Mesodermal cell (in vitro differentiated cells): ENCODE measurements at regions not wholly inside any gene's neighbourhood (a gene's known extent, or its start where the extent isn't known, plus 50 kb on each side); places are given as distances from the start of the nearest gene placed in this dataset.

Experiments used
- H3K27ac ChIP-seq: 2 replicates; pipeline ENCODE4 v1.7.0; 2013; ENCODE audit warnings: mild to moderate bottlenecking, low read depth, low read length, moderate library complexity; ENCODE audit not compliant: severe bottlenecking
- H3K36me3 ChIP-seq: 2 replicates; pipeline ENCODE4 v1.7.1; 2013; ENCODE audit warnings: mild to moderate bottlenecking, low read length, moderate library complexity; ENCODE audit not compliant: control insufficient read depth, insufficient read depth
- H3K4me1 ChIP-seq: one replicate; pipeline ENCODE4 v1.7.1; 2013; ENCODE audit warnings: mild to moderate bottlenecking, low read length; ENCODE audit not compliant: insufficient read depth, control insufficient read depth, poor library complexity, severe bottlenecking
- H3K4me3 ChIP-seq: 2 replicates; pipeline ENCODE4 v1.7.0; 2013; ENCODE audit warnings: low read length, control low read depth, mild to moderate bottlenecking; ENCODE audit not compliant: insufficient read depth, poor library complexity, severe bottlenecking; ENCODE audit errors: extremely low read depth
- H3K9me3 ChIP-seq: 2 replicates; pipeline ENCODE4 v1.7.1; 2013; ENCODE audit warnings: mild to moderate bottlenecking, low read length, moderate library complexity; ENCODE audit not compliant: control insufficient read depth
- WGBS, 2 experiments: methylation state at CpG; one replicate each; pipeline ENCODE4 v1.1.5; 2013; ENCODE audit warnings: missing lambda C conversion rate in 2 of 2; ENCODE audit not compliant: insufficient coverage in 2 of 2; 5-methylcytosine and 5-hydroxymethylcytosine counted together

DNA sequence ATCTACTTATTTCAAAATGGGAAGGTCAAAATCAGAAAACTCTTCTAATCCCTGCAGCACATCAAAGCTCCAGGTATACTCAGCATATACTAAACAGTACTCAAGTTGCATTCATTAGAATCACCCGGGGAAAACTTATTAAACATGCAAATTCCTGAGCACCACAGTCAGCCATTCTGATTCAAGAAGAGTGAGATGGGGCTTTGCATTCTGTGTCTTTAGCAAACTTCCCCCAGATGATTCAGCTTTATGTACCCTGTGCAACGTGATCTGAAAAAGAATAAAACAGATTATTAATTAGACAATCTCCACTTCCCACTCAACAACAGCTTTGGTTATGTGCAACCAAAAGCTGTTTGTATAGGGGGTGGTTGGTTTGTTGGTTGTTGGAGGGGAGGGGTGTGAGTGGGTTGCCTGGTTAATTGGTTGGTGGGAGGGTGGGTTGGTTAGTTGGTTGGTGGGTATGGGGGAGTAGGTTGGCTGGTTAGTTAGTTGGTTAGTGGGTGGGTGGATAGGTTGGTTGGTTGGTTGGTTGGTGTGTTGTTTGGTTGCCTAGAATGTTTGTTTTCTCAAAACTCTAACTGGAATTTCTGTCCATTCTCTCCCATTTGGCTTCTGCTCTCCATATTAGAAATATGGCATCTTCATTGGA, 112.5 kb upstream of the AGAP1 start:
- no peak overlapping the region for H3K4me3 ChIP-seq
- no peaks in the 10 kb centered on the region for H3K9me3 ChIP-seq
- WGBS, 2 experiments = 100% methylated on average over 1 of the region's 2 CpGs; no CpG with 5 or more reads in 1 of the 2 experiments
- no peaks in the 10 kb centered on the region for H3K36me3 ChIP-seq
- peaks cover 14% of the 10 kb centered on the region for H3K4me1 ChIP-seq
- no peak overlapping the region for H3K27ac ChIP-seq

GRCh38 chr2:235382179-235382578, 111.7 kb upstream of the AGAP1 start:
- H3K4me3 ChIP-seq = no peak overlapping the region
- H3K9me3 ChIP-seq = no peaks in the 10 kb centered on the region
- no peak overlapping the region for H3K27ac ChIP-seq
- peaks cover 10% of the 10 kb centered on the region for H3K4me1 ChIP-seq
- H3K36me3 ChIP-seq = no peaks in the 10 kb centered on the region
- 84 to 90% methylated on average over 5 of the region's 6 CpGs for WGBS, 2 experiments

DNA sequence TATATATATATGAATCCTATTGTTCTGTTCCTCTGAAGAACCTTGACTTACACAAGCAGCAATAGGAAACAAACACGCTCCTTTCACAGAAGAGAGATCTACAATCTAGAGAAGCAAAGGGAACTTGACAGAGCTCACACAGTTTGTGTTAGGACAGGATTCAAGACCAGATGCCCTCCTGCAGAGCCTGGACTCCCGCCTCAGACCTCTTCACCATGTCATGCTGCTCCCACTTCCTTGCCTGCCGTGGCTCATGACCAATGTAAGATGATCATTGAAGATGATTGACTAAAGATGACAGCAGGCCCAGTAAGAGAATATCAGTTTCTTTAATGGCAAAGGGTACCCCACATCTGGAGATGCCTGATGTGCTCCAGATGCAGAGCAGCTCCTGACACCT, 111.2 kb upstream of the AGAP1 start:
- Histone ChIP-seq H3K4me3 (no peak overlapping the region), H3K4me1 (peaks cover 6% of the 10 kb centered on the region), H3K9me3 (no peaks in the 10 kb centered on the region), H3K36me3 (no peaks in the 10 kb centered on the region), H3K27ac (no peak overlapping the region)
- 100% methylated on average over 1 of the region's 3 CpGs for WGBS, 2 experiments

- Histone ChIP-seq H3K36me3 (no peaks in the 10 kb centered on the region), H3K4me1 (peaks cover under 1% of the 10 kb centered on the region), H3K9me3 (no peaks in the 10 kb centered on the region), H3K27ac (no peak overlapping the region), H3K4me3 (no peak overlapping the region)
- WGBS, 2 experiments = 93 to 95% methylated on average over 8 of the region's 8 CpGs
Measured at GRCh38 chr2:235383272-235383843, 110.5 kb upstream of the AGAP1 start.

DNA sequence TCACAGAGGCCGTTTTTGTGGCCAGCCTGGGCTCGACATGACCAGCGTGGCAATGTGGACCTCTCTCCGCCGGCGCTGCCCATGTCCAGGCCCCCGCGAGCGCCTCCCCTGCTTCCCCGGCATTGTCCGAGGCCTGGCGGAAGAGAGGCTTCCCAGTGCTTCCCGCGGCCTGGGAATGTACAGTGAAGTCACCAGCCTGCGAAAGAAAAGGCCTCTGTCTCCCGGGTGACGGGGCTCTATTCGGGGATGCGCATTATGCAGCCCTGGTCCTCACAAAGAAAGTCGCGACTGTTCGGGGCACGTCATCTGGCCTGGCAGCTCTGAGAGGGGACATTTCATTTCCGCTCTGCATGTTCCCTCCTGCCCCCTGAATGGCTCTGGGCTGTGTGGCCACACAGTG, 109.2 kb upstream of the AGAP1 start:
- 58 to 73% methylated on average over 24 of the region's 24 CpGs for WGBS, 2 experiments
- no peaks in the 10 kb centered on the region for H3K4me1 ChIP-seq
- H3K9me3 ChIP-seq = no peaks in the 10 kb centered on the region
- no peaks in the 10 kb centered on the region for H3K36me3 ChIP-seq
- H3K4me3 ChIP-seq = no peak overlapping the region
- peak overlapping the region; percentile 66 for H3K27ac ChIP-seq

DNA sequence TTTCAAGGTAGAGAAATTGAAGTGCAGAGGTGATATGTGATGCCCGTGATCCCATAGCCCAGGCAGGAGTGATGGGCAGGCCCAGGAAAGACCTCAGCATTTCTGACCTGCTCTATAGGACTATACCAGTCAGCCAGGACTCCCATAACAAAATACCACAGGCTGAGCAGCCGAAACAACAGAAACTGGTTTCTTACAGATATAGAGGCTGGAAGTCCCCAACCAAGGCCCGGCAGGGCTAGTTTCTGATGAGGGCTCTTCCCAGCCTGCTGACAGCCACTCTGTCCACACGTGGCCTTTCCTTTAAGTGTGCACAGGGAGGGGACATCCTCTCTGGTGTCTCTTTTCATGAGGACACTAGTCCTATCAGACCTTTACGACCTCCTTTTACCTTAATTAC, 104.2 kb upstream of the AGAP1 start:
- no peak overlapping the region for H3K4me3 ChIP-seq
- H3K9me3 ChIP-seq = no peaks in the 10 kb centered on the region
- peaks cover 8% of the 10 kb centered on the region for H3K4me1 ChIP-seq
- WGBS, 2 experiments = 84 to 98% methylated on average over 3 to 5 of the region's 5 CpGs
- no peaks in the 10 kb centered on the region for H3K36me3 ChIP-seq
- H3K27ac ChIP-seq = no peak overlapping the region

- H3K9me3 ChIP-seq = no peaks in the 10 kb centered on the region
- H3K27ac ChIP-seq = no peak overlapping the region
- peaks cover 10% of the 10 kb centered on the region for H3K4me1 ChIP-seq
- H3K36me3 ChIP-seq = no peaks in the 10 kb centered on the region
- 89 to 91% methylated on average over 10 to 11 of the region's 13 CpGs for WGBS, 2 experiments
- H3K4me3 ChIP-seq = no peak overlapping the region
Measured at GRCh38 chr2:235390108-235390815, 103.6 kb upstream of the AGAP1 start.

DNA sequence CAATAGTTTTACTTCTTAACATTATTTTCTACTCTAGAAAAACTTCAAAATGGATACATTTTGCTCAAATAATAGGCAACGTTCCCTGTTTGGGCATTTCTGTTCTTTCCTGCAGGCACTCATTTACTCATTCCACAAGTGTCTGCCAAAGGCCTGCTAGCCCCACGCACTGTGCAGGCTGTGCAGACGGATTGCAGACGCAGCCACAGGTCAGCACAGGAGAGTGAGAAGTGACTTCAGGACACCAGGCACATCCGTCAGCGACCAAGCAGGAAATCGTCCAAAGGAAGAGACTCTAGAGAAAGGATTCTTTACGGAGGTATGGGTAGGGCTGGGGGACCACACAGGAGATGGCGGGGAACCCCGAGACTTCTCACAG, 103.0 kb upstream of the AGAP1 start:
- WGBS, 2 experiments = 87 to 88% methylated on average over 10 of the region's 10 CpGs
- no peaks in the 10 kb centered on the region for H3K36me3 ChIP-seq
- no peak overlapping the region for H3K27ac ChIP-seq
- no peaks in the 10 kb centered on the region for H3K9me3 ChIP-seq
- no peak overlapping the region for H3K4me3 ChIP-seq
- H3K4me1 ChIP-seq = peaks cover 10% of the 10 kb centered on the region

DNA sequence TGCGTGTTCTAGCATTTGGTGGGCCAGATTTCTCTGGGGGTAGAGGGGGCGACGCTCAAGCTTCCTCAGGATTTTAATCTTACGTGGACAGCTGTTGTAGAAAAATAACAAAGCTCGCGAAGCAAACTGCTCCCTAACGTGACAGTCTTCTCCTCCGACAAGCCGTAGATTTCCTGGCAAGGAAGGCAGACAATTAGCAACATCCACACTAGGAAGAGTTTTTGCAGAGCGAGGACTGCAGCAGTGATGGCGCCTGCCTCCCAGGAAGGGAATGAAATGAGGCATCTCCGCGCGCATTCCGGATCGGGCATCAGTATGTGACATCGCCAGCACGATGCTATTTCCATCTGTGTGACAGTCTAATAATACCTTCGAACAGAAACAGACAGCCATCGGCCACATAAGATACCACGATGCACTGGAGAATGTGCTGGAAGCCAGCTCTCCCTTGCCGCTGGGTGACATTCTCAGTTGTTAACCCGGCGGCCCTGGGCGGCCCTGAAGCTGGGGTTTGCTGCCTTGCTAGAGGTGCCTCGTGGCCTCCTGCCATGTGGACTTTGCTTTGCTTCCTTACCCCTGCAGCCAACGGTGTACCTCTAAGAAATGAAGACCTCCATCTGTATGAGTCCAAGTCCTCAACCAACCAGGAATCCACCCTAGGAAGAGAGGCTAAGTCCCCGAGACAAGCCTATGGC, 101.8 kb upstream of the AGAP1 start:
- 94 to 95% methylated on average over 27 to 28 of the region's 28 CpGs for WGBS, 2 experiments
- no peaks in the 10 kb centered on the region for H3K9me3 ChIP-seq
- H3K36me3 ChIP-seq = no peaks in the 10 kb centered on the region
- no peak overlapping the region for H3K27ac ChIP-seq
- peaks cover 10% of the 10 kb centered on the region for H3K4me1 ChIP-seq
- H3K4me3 ChIP-seq = no peak overlapping the region

GRCh38 chr2:235394278-235394828, 99.5 kb upstream of the AGAP1 start:
- Histone ChIP-seq H3K9me3 (no peaks in the 10 kb centered on the region), H3K4me3 (no peak overlapping the region), H3K27ac (peak overlapping the region; percentile 16), H3K4me1 (peaks cover 10% of the 10 kb centered on the region), H3K36me3 (no peaks in the 10 kb centered on the region)
- WGBS, 2 experiments = 94% methylated on average over 10 to 11 of the region's 12 CpGs
